Endothelial cell of hepatic sinusoid (primary cell): ENCODE measurements at regions not wholly inside any gene's neighbourhood (a gene's known extent, or its start where the extent isn't known, plus 50 kb on each side); places are given as distances from the start of the nearest gene placed in this dataset.

ENCODE experiments used
- in situ Hi-C: cut with HindIII; loops from 2 replicates; pipeline ENCODE4 v1.10.0; 2017; ENCODE audit warnings: low sequenced_read_pairs

DNA sequence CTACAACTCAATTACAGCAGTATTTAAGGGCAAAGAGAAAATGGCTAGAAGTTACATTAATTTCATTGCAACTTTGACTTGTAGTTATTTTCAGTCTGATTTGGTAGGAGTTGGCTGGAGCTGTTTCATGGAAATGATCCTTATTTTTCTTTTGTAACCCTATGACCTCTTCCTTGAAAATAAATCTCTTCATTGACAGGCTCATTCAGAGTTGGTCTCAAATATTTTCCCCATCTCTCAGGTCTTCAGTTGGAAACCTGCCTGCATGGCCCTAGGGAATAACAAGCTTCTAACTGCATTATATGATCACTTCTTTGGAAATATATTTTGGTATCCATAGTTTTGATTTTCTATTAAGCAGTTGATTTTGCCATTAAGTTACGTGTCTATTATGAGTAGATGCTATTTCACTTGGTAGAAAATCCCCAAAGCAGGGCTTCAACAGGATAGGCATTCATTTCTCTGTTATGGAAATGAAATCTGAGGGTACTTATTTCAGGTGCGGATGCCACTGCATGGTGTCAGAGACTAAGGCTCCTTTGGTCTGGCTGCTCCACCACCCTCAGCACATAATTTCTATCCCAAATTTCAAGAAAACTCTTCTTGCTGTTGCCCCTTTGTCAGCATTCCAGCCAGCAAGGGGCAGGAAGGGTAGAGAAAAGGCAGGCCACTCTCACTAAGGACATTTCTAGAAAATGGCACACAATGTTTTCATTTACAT is 502.5 kb downstream of the SPRY1 start:
- in situ Hi-C loops: no loop called here

- in situ Hi-C loops: loop anchor here (5.0 kb wide), 1 partner anchor 48 kb away; no protein-coding TSS in a partner anchor
Measured at GRCh38 chr4:123904882-123905281, 508.3 kb downstream of the SPRY1 start.

GRCh38 chr4:123913598-123913997 is 517.0 kb downstream of the SPRY1 start:
- in situ Hi-C loops: no loop called here

GRCh38 chr4:123916821-123917220 is 520.2 kb downstream of the SPRY1 start:
- in situ Hi-C loops: no loop called here

- in situ Hi-C loops: no loop called here
Measured at GRCh38 chr4:123919576-123920098, 523.0 kb downstream of the SPRY1 start.

- in situ Hi-C loops: no loop called here
Measured at GRCh38 chr4:123921339-123921738, 524.7 kb downstream of the SPRY1 start.

DNA sequence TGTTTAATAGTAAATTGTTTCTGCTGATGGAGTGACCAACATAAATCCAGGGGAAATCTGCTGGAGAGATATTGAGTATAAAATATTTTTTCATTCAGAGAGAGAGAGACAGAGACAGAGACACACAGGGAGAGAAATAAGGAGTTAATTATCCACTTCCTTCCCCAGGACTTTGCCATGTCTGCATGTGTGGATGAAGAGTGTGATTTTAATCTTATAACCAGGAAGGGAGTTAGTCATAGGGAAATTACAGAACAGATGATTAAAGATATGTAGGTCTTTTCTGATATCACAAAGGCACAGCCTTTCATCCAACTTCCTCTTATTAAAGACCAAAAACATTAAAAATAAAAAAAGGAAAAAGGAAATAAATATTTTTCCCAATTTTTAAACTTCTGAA is 526.3 kb downstream of the SPRY1 start:
- in situ Hi-C loops: no loop called here

GRCh38 chr4:123924536-123924935 is 527.9 kb downstream of the SPRY1 start:
- in situ Hi-C loops: no loop called here

- in situ Hi-C loops: no loop called here
Measured at GRCh38 chr4:123929565-123929964, 533.0 kb downstream of the SPRY1 start.

- in situ Hi-C loops: no loop called here
Measured at GRCh38 chr4:123930996-123931395, 534.4 kb downstream of the SPRY1 start.

DNA sequence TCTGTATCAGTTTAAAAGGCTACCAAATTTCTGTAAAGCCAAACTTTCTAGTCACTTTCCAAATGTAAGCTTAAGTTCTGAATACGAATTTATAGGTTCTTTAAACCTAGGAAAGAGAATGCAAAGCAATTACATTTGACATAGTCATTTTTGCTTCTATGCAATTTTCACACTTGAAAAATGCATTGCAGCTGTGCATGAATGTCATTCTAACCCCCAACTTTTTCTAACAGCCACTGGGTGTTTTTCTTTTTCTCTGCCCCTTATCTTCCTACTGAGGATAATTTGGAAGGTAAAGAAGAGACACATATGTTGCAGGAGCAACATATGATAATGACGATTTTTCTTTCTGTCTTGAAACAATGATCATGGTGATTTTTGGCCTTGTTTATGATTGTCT is 537.5 kb downstream of the SPRY1 start:
- in situ Hi-C loops: no loop called here

GRCh38 chr4:123936621-123937043 is 540.0 kb downstream of the SPRY1 start:
- in situ Hi-C loops: no loop called here

- in situ Hi-C loops: no loop called here
Measured at GRCh38 chr4:123937581-123937980, 541.0 kb downstream of the SPRY1 start.

- in situ Hi-C loops: no loop called here
Measured at GRCh38 chr4:123939621-123940020, 543.0 kb downstream of the SPRY1 start.

GRCh38 chr4:123940604-123941003 is 544.0 kb downstream of the SPRY1 start:
- in situ Hi-C loops: no loop called here

- in situ Hi-C loops: no loop called here
Measured at GRCh38 chr4:123941306-123941705, 544.7 kb downstream of the SPRY1 start.

DNA sequence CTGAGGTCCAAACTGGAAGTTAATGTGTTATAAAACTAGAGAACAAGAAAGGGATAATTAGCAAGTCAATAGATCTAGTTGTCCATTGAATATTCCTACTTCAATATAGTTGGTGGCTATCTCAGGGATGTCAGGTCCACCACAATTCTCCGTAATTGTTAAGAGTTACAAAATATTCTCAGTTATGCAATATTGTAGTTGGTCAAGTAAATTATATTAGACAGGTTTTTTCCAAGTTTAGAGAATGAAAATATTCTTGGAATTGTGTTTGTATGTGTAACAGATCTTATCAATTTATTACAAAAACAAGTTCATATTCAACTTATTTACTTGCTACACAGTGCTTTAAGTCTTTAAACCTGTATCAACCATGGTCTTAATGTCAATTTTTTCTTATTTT is 547.4 kb downstream of the SPRY1 start:
- in situ Hi-C loops: no loop called here

- in situ Hi-C loops: no loop called here
Measured at GRCh38 chr4:123945301-123945700, 548.7 kb downstream of the SPRY1 start.

DNA sequence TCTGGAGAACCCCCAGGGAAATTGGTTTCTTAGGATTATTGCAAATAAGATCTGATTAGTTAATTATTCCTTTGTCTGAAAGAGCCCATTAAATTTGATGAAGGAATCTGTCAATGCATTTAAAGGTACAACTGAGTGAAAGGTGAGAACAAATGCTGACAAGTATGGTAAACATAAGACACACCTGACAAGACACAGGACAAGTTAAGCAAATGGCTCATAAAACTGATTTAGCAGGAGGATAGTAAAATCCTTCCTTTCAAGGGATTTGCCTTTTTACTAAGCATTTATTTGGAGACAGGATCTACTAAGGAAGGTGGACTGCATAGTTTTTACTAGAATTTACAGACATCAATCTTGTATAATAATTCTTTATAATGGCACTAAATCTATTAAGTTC is 553.9 kb downstream of the SPRY1 start:
- in situ Hi-C loops: no loop called here

DNA sequence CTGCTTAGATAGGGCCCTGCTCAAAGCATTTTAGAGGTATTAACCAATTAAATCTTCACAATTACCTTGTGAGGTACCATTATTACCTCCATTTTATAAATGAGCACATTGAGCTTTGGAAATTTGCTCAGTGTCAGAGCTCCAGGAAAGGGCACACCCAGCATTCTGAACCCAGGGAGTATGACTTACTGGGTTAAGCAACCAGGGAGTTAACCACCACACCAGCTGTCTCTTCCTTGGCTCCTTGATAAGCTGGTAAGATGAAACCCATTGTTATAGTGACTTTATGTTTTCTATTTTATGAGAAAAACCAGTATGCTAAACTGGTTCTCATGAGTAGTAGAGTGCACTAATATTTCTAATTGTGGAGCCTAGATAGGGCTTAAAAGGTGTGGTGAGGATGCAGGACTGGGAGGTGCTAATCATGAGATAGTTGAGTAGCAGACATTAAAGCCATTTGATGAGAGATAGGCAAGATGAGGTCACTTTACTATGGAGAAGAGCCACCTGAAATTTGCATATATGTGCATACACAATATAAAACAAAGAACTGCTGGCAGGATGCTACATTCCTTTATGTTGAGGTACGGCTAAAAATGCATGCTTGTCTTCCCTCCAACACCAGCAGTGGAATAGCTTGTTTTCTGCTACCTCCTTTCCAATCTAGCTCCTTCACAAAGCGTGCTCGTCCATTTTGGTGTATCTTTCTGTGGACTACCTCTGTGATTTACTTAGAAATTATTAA is 556.1 kb downstream of the SPRY1 start:
- in situ Hi-C loops: no loop called here

GRCh38 chr4:123953566-123953965 is 557.0 kb downstream of the SPRY1 start:
- in situ Hi-C loops: no loop called here

- in situ Hi-C loops: no loop called here
Measured at GRCh38 chr4:123954220-123954619, 557.6 kb downstream of the SPRY1 start.
